ENCODE measurements at regions not wholly inside any gene's neighbourhood (a gene's known extent, or its start where the extent isn't known, plus 50 kb on each side); places are given as distances from the start of the nearest gene placed in this dataset.

GRCh38 chr12:92597118-92597517, 105.7 kb upstream of the PLEKHG7 start:
- H3K9ac ChIP-seq (ENCODE audit: insufficient read length, low read depth): no peak overlapping the region
- no peak overlapping the region for H3K4me3 ChIP-seq (ENCODE audit: insufficient read length, low read depth)
- H3K9me3 ChIP-seq (ENCODE audit: insufficient read depth, low read length): peaks cover 29% of the 10 kb centered on the region
- no peak for DNase-seq (ENCODE audit: low read depth, low spot score)
- H3K36me3 ChIP-seq (ENCODE audit: insufficient read depth, insufficient read length, low read length): no peaks in the 10 kb centered on the region
- H3K27me3 ChIP-seq (ENCODE audit: insufficient read depth, insufficient read length): no peaks in the 10 kb centered on the region
- H3K4me1 ChIP-seq (ENCODE audit: insufficient read depth, insufficient read length): no peaks in the 10 kb centered on the region
- TF ChIP-seq YY1 (IDR thresholded peaks at IDR 0.05; ENCODE audit: insufficient read depth, insufficient read length): no peak
- no peak for TF ChIP-seq ZNF274 (IDR thresholded peaks at IDR 0.05; ENCODE audit: low read depth, low read length)
- no peak for TF ChIP-seq SUZ12 (IDR thresholded peaks at IDR 0.05; ENCODE audit: extremely low read depth, insufficient read depth, insufficient read length)

DNA sequence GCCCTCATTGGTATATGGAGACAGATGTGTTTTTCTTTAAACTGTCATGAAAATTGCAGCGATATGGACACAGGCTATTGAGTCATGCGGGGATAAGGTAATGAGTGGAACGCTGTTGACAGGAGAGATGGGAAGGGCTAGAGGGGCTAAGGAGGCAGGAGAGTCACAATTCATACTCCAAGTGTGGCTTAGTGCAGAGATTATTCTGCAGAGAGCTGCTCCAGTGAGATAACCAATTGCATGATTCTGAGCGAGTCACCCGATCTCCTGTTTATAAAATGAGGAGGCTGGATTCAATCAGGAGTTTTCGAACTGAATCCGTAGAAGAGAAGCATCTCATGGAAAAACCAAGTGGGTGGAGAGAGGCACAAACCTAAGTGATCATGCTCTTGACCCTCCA, 106.4 kb upstream of the PLEKHG7 start:
- no peaks in the 10 kb centered on the region for H3K27me3 ChIP-seq (ENCODE audit: insufficient read depth, insufficient read length)
- no peak overlapping the region for H3K4me3 ChIP-seq (ENCODE audit: insufficient read length, low read depth)
- H3K36me3 ChIP-seq (ENCODE audit: insufficient read depth, insufficient read length, low read length): no peaks in the 10 kb centered on the region
- H3K9me3 ChIP-seq (ENCODE audit: insufficient read depth, low read length): peaks cover 24% of the 10 kb centered on the region
- TF ChIP-seq SUZ12 (IDR thresholded peaks at IDR 0.05; ENCODE audit: extremely low read depth, insufficient read depth, insufficient read length) (no peak), YY1 (IDR thresholded peaks at IDR 0.05; ENCODE audit: insufficient read depth, insufficient read length) (no peak), ZNF274 (IDR thresholded peaks at IDR 0.05; ENCODE audit: low read depth, low read length) (no peak)
- H3K4me1 ChIP-seq (ENCODE audit: insufficient read depth, insufficient read length): no peaks in the 10 kb centered on the region
- no peak overlapping the region for H3K9ac ChIP-seq (ENCODE audit: insufficient read length, low read depth)
- no peak for DNase-seq (ENCODE audit: low read depth, low spot score)

GRCh38 chr12:92595663-92596062, 107.1 kb upstream of the PLEKHG7 start:
- no peak for DNase-seq (ENCODE audit: low read depth, low spot score)
- H3K27me3 ChIP-seq (ENCODE audit: insufficient read depth, insufficient read length): no peaks in the 10 kb centered on the region
- H3K9ac ChIP-seq (ENCODE audit: insufficient read length, low read depth): no peak overlapping the region
- H3K36me3 ChIP-seq (ENCODE audit: insufficient read depth, insufficient read length, low read length): no peaks in the 10 kb centered on the region
- H3K9me3 ChIP-seq (ENCODE audit: insufficient read depth, low read length): peaks cover 23% of the 10 kb centered on the region
- H3K4me3 ChIP-seq (ENCODE audit: insufficient read length, low read depth): no peak overlapping the region
- no peaks in the 10 kb centered on the region for H3K4me1 ChIP-seq (ENCODE audit: insufficient read depth, insufficient read length)
- TF ChIP-seq ZNF274 (IDR thresholded peaks at IDR 0.05; ENCODE audit: low read depth, low read length) (no peak), YY1 (IDR thresholded peaks at IDR 0.05; ENCODE audit: insufficient read depth, insufficient read length) (no peak), SUZ12 (IDR thresholded peaks at IDR 0.05; ENCODE audit: extremely low read depth, insufficient read depth, insufficient read length) (no peak)

DNA sequence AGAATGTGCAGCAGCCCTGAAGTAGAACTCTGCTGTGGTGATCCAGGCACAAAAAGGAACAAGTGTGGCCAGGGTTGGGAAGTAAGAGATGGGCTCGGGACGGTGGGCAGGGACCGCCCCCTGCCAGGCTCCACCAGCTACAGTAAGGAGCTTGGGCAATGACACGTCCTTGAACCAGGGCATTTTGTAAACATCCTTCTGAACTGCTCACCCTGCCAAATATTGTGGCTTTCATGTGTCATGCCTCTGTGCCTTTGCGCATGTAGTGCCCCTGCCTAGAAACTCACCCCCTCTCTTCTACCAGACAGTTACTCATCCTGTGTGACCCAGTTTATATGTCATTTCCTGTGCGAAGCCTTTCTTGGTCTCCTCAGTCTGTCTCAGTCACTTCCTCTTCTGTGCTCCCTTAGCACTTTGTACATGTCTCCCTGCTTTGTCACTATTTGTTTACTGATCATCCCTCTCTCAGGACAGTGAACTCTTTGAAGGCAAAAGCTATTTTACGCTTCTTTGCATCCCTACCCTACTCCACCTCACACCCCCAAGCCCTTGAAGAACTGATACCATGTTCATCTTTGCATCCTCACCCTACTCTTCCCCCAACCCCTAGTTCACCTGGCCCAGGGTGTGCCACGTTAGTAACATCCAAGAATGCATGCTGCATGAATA, 108.9 kb upstream of the PLEKHG7 start:
- H3K9ac ChIP-seq (ENCODE audit: insufficient read length, low read depth): no peak overlapping the region
- no peaks in the 10 kb centered on the region for H3K36me3 ChIP-seq (ENCODE audit: insufficient read depth, insufficient read length, low read length)
- no peak overlapping the region for H3K4me3 ChIP-seq (ENCODE audit: insufficient read length, low read depth)
- no peaks in the 10 kb centered on the region for H3K27me3 ChIP-seq (ENCODE audit: insufficient read depth, insufficient read length)
- H3K4me1 ChIP-seq (ENCODE audit: insufficient read depth, insufficient read length): no peaks in the 10 kb centered on the region
- H3K9me3 ChIP-seq (ENCODE audit: insufficient read depth, low read length): peaks cover 6% of the 10 kb centered on the region
- TF ChIP-seq YY1 (IDR thresholded peaks at IDR 0.05; ENCODE audit: insufficient read depth, insufficient read length) (no peak), ZNF274 (IDR thresholded peaks at IDR 0.05; ENCODE audit: low read depth, low read length) (no peak), SUZ12 (IDR thresholded peaks at IDR 0.05; ENCODE audit: extremely low read depth, insufficient read depth, insufficient read length) (no peak)
- no peak for DNase-seq (ENCODE audit: low read depth, low spot score)

DNA sequence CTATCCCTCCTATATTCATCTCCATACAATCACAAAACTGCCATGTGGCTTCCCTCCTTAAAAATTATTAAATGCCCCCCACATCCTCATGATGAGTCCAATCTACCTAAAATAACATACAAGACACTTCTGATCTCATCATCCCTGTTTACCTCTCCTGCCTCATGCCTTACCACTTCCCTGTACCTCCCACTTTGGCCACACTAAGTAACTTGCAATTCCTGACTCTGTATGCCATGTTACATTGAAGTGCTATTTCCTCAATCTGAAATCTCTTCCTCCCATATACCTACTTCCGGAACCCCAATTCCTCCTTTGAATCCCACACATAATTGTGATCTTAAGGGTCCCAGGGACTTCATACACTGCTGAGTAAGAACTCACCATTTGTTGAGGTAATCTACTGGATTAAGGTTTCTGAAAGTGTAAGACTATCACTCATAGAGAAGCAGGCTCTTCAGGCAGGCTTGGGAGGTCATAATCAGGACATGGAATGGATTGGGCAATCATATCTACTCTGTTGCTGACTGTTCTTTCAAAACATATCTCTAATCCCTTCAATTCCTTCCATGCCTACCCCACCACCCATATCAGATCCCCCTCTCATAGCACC, 117.6 kb upstream of the PLEKHG7 start:
- no peaks in the 10 kb centered on the region for H3K4me1 ChIP-seq (ENCODE audit: insufficient read depth, insufficient read length)
- no peak overlapping the region for H3K4me3 ChIP-seq (ENCODE audit: insufficient read length, low read depth)
- H3K36me3 ChIP-seq (ENCODE audit: insufficient read depth, insufficient read length, low read length): no peaks in the 10 kb centered on the region
- no peaks in the 10 kb centered on the region for H3K27me3 ChIP-seq (ENCODE audit: insufficient read depth, insufficient read length)
- no peak overlapping the region for H3K9ac ChIP-seq (ENCODE audit: insufficient read length, low read depth)
- DNase-seq (ENCODE audit: low read depth, low spot score): no peak
- TF ChIP-seq SUZ12 (IDR thresholded peaks at IDR 0.05; ENCODE audit: extremely low read depth, insufficient read depth, insufficient read length) (no peak), ZNF274 (IDR thresholded peaks at IDR 0.05; ENCODE audit: low read depth, low read length) (no peak), YY1 (IDR thresholded peaks at IDR 0.05; ENCODE audit: insufficient read depth, insufficient read length) (no peak)
- H3K9me3 ChIP-seq (ENCODE audit: insufficient read depth, low read length): peaks cover 8% of the 10 kb centered on the region

- no peak for TF ChIP-seq YY1 (IDR thresholded peaks at IDR 0.05; ENCODE audit: insufficient read depth, insufficient read length)
- no peak for TF ChIP-seq ZNF274 (IDR thresholded peaks at IDR 0.05; ENCODE audit: low read depth, low read length)
- no peak for TF ChIP-seq SUZ12 (IDR thresholded peaks at IDR 0.05; ENCODE audit: extremely low read depth, insufficient read depth, insufficient read length)
- Histone ChIP-seq H3K4me1 (ENCODE audit: insufficient read depth, insufficient read length) (no peaks in the 10 kb centered on the region), H3K27me3 (ENCODE audit: insufficient read depth, insufficient read length) (no peaks in the 10 kb centered on the region), H3K4me3 (ENCODE audit: insufficient read length, low read depth) (no peak overlapping the region), H3K9me3 (ENCODE audit: insufficient read depth, low read length) (peaks cover 8% of the 10 kb centered on the region), H3K9ac (ENCODE audit: insufficient read length, low read depth) (no peak overlapping the region), H3K36me3 (ENCODE audit: insufficient read depth, insufficient read length, low read length) (no peaks in the 10 kb centered on the region)
- no peak for DNase-seq (ENCODE audit: low read depth, low spot score)
These were observed 118.9 kb upstream of the PLEKHG7 start for GRCh38 chr12:92583910-92584309.

DNA sequence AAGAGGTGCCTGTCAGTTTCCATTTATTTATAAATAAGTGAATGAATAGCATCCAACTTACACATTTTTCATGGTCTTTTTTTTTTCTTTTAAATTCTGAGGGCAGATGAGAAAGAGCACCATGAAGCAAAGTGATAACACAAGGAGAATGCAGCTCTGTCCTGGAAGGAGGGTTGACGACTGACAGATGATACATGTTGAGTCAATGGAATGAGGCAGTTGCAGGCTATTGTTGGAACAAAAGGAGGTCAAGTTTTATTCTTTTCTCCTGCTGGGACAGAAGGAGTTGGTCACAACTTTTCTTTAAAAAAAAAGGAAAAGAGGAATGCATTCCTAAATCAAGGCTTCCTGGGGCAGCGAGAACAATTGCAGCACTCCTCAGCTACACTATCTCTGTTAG, 119.9 kb upstream of the PLEKHG7 start:
- no peaks in the 10 kb centered on the region for H3K4me1 ChIP-seq (ENCODE audit: insufficient read depth, insufficient read length)
- TF ChIP-seq YY1 (IDR thresholded peaks at IDR 0.05; ENCODE audit: insufficient read depth, insufficient read length) (no peak), ZNF274 (IDR thresholded peaks at IDR 0.05; ENCODE audit: low read depth, low read length) (no peak), SUZ12 (IDR thresholded peaks at IDR 0.05; ENCODE audit: extremely low read depth, insufficient read depth, insufficient read length) (no peak)
- no peak overlapping the region for H3K9ac ChIP-seq (ENCODE audit: insufficient read length, low read depth)
- H3K27me3 ChIP-seq (ENCODE audit: insufficient read depth, insufficient read length): no peaks in the 10 kb centered on the region
- H3K4me3 ChIP-seq (ENCODE audit: insufficient read length, low read depth): no peak overlapping the region
- H3K9me3 ChIP-seq (ENCODE audit: insufficient read depth, low read length): peaks cover 8% of the 10 kb centered on the region
- H3K36me3 ChIP-seq (ENCODE audit: insufficient read depth, insufficient read length, low read length): no peaks in the 10 kb centered on the region
- DNase-seq (ENCODE audit: low read depth, low spot score): peak; percentile 28
